HL-60/S4 (cell line): ENCODE measurements at regions not wholly inside any gene's neighbourhood (a gene's known extent, or its start where the extent isn't known, plus 50 kb on each side); places are given as distances from the start of the nearest gene placed in this dataset.

Experiments
- in situ Hi-C: fragments of 300-500 bp; cut with MboI; formaldehyde crosslinking; loops from 2 replicates; pipeline ENCODE4 v1.14.3; 2022; ENCODE audit warnings: low sequenced_read_pairs

- in situ Hi-C loops = no loop called here
Observed at GRCh38 chr15:95407534-95407933, 923.0 kb upstream of the NR2F2 start.

DNA sequence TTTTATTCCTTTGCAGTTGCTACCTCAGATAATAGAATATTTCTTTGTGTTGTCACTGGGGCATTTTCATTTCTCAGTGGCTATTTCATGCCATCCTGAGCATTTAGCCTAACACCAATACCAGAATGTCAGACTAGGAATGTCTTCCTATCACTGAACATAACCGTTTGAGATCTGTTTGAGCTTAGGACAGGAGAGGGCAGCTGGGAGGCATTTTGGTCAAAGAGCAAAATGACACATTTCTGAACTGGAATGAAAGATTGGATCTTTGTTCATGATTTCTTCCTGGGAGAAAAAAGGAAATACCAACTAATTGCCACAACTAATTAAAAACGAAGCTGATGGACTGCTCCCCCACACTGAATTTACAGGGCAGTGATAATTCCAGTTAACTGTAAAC is 921.3 kb upstream of the NR2F2 start:
- in situ Hi-C loops = no loop called here

- in situ Hi-C loops = no loop called here
Observed at GRCh38 chr15:95409626-95410310, 920.7 kb upstream of the NR2F2 start.

DNA sequence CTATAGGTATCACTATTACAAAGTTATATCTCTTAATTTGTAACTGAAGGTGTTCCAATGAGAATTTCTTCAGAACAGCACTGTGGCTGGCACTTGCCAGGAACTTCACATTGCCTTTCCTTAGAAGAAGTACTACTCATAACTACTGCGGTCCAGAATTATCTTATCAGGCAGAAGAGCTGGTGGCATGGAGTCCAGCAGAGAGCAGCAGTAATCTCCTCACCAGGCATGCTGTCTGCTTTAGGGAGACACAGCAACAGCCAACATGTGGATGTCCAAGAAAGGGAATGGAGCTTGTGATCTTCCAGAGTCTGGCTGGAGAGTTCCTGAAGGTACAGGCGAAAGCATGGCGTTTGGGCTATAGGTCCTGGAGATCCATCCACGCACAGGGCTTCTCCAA is 919.7 kb upstream of the NR2F2 start:
- in situ Hi-C loops = no loop called here

DNA sequence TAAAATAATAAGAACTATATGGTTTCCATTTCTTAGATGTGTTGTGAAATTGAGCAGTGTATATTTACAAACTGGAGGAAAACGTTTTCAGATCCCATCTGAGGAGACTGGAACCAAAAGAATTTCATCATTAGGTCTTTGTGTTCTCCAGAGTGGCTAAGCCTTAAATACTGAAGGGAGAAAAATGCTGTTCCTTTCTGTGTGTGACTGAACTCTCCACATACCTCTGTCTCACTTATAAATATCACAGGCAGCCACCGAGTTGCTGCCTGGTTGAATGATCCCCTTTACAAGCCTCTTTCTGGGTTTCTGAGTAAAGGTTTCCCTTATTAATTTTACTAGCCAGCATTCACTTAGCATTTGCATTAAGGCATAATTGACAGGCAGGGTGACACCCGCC is 913.9 kb upstream of the NR2F2 start:
- in situ Hi-C loops = no loop called here

DNA sequence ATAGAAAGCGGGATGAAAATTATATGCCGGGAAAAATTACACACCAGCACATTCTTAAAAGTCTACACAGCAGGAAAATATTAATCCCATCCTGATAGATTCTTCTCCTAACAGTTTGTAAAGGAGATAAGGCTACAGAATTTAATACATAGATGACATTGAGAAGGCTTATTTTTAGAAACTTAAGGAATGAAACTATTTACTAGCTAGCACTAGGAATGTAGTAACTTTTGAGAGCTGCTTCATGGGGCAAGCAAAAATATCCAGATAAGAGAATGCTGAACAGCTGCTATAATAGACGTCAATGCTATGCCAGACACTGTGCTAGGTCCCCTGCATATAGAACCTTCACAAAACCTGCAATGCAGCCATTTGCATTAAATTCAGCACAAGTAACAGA is 912.7 kb upstream of the NR2F2 start:
- in situ Hi-C loops = no loop called here

- in situ Hi-C loops = no loop called here
Observed at GRCh38 chr15:95422255-95422654, 908.2 kb upstream of the NR2F2 start.

DNA sequence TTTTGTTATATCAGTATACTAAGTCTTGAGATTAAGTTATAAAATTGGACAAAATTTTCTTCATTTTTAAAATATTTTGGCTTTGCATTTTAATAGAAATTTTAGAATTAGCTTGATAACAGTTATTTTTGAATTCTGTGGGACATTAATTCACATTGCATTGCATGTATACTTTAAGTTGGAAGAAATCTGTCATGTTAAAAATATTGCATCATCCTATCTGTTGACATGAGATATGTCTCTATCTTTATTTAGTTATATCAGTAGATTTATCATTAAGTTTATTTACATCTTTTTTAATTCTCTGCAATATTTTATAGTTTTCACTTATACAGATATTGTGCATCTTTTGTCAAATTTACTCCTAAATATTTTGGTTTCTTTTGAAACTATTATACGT is 904.6 kb upstream of the NR2F2 start:
- in situ Hi-C loops = no loop called here

DNA sequence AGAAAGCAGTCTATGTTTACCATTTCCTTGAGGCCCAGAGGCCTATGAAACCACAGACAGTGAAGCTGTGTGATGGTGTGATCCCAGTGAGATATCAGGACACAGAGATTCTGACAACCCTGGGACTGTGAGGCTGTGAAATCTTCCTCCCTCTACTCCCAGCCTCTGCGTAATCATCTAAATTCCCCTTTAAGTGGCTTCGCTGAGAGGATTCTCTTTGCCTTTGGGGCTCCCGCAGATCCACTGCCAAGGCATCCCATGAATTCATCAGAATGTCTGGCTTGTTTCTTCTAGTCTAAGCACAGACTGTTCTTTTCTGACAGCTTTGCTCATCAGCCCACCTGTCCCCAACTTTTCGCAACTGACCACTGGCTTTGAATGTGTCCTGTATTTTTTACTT is 901.2 kb upstream of the NR2F2 start:
- in situ Hi-C loops = no loop called here

- in situ Hi-C loops = no loop called here
Observed at GRCh38 chr15:95431518-95431917, 899.0 kb upstream of the NR2F2 start.

GRCh38 chr15:95432878-95433405 is 897.6 kb upstream of the NR2F2 start:
- in situ Hi-C loops = no loop called here

GRCh38 chr15:95439922-95440376 is 890.6 kb upstream of the NR2F2 start:
- in situ Hi-C loops = no loop called here

GRCh38 chr15:95440712-95441111 is 889.8 kb upstream of the NR2F2 start:
- in situ Hi-C loops = no loop called here

DNA sequence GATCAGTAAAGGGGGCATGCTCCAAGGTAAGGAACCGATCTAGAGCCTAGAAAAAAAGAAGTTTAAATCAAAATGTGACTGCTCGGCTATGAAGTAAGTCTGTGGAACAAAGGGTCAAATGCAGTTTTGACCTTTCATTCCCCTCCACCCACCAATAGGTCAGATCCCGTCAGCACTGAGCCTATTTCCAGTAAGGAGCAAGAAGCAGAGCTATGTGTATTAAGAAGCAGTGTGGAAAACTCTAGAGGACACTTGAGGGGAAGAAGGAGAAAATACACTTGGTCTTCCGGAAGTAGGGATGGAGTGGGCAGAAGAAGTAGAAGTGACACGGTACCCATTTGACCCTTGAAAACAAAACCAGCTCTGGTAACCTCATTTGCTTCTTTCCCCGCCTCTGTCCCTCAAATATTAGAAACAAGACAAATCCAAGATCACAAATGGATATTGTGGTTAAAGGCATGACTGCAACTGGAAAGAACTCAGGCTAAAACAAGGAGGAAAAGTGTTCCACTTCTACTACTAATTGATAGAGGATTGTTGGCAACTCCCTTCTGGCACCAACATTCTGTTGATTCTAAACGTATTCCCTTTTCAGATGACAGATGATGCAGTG is 888.3 kb upstream of the NR2F2 start:
- in situ Hi-C loops = no loop called here

DNA sequence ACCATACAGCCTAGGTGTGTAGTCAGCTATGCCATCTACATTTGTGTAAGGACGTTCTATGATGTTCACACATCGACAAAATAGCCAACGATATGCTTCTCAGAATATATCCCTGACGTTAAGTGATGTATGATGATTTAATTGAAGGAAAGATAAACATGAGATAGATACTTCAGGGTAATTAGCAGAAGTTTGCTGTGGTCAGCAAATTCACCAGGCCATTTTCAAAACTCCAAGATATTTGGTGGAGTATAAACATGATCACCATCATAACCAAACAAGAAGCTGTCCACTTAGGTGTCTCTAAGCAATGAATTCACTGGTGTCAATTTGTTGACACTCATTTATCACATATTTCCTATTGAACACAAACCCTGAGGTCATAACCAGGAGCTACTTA is 885.6 kb upstream of the NR2F2 start:
- in situ Hi-C loops = no loop called here

DNA sequence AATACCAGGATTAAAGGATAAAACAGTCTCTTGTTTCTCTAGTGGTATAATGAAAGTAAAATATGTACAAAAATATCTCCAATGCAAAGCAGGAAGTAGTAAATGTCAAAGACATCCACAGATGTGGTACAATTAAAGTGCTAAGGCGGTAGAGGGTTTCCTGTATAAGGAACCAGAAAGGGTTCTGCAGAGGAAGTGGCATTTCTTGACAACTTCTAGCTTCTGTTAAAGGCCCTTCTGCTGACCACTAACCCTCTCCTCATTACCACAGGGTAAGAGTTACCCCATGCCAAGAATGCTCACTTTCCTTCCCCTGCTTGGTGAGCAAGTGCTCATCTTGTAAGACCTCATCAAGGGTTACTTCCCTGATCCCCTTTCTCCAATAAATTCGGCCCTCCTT is 883.6 kb upstream of the NR2F2 start:
- in situ Hi-C loops = no loop called here

- in situ Hi-C loops = no loop called here
Observed at GRCh38 chr15:95447486-95447885, 883.0 kb upstream of the NR2F2 start.

GRCh38 chr15:95448531-95449229 is 881.8 kb upstream of the NR2F2 start:
- in situ Hi-C loops = no loop called here

DNA sequence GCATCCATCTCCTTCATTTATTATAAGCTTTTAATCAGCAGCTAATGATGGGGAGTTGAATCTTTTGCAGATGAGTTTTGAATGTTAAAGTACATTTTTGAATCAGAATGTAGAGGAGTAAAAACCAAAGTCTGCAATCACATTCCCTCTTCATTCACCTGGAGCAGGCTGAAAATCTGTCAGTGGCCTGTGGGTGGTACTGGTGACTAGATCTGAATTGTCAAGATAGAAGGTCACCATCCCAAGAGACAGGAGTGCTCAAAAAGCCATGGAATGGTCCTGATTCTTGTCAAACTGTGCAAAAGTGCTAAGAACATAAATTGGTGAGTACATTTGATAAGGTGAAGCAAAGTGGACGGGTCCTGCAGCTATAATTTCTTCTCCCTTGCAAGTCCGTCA is 881.3 kb upstream of the NR2F2 start:
- in situ Hi-C loops = no loop called here

DNA sequence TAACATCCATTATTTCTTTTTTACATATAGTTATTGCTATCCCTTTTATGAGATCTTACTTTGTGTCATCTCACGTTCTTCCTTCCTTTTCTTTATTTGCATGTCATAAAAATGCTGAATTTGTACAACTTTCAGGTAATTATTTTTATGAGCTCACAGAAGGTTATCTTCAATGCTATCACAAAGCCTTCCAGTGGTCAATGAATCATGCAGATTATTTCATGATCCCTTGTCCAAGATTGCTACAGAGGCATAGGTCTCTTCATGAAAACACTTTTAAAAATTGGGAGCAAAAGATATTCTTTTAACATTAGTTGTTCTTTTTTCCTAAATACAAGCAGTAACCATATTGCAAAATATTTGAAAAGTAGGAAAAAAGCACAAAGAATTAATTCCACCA is 880.1 kb upstream of the NR2F2 start:
- in situ Hi-C loops = no loop called here

DNA sequence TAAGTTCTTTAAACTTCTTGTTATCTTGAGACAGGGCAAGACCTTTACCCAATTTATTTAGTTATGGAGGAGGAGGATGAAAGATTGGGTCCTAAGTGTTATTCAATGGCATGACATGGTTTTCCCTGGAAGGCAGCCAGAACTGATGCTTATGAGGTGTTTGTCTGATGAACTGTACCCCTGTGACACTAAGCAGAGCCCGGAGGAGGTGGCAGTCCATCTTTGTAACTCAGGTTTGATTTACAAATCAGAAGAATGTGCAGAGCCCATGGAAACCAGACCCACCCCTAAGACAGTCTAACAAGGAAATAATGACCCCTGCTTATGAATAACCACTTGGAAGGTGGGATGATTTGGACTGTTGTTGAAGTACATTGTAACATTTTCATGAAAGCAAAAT is 878.6 kb upstream of the NR2F2 start:
- in situ Hi-C loops = no loop called here
